ENCODE measurements at regions not wholly inside any gene's neighbourhood (a gene's known extent, or its start where the extent isn't known, plus 50 kb on each side); places are given as distances from the start of the nearest gene placed in this dataset.

DNA sequence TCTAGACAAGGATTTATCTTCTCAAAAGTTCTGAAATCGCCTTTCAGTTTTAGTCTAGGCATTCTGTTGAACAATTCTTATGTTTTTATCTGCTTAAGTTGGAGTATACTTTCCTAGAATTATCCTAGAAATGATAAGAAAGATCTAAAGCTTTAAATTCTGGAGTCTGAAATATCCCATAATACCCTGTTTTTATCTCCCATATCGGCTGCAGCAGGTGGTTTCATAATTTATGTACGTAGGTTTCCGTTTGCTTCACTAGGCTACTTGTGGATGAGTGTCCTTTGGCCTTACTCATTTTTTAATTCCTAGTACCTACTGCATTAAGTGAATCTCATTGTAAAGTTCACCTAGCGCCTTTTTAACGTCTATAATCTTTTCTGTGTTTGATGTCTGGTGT is 58.5 kb upstream of the MGAT5 start:
- no peak overlapping the region for H3K27ac ChIP-seq (ENCODE audit: low read depth, low read length)
- 49 to 75% (median 71%) methylated on average over 6 of the region's 6 CpGs for WGBS, 3 donors

DNA sequence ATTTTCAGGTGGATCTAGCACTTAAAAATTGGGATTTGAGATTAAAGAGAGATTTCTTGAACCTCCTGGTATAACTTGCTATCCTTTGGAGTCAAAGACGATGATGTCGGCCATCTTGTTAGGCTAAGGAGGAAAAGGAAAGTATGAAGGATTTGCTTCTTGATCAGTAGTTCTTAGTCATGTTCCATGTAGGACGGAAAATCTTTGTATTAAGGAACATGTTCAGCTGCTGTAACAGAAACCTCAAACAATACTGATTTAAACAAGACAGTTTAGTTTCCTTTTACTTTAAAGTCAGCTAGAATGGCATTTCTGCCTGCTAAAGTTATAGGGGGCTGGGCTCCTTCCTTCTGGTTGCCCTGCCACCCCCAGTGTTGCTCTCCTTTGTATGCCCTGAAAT is 56.4 kb upstream of the MGAT5 start:
- WGBS, 3 donors = 82 to 96% (median 94%) methylated on average over 3 of the region's 3 CpGs
- H3K27ac ChIP-seq (ENCODE audit: low read depth, low read length) = no peak overlapping the region

DNA sequence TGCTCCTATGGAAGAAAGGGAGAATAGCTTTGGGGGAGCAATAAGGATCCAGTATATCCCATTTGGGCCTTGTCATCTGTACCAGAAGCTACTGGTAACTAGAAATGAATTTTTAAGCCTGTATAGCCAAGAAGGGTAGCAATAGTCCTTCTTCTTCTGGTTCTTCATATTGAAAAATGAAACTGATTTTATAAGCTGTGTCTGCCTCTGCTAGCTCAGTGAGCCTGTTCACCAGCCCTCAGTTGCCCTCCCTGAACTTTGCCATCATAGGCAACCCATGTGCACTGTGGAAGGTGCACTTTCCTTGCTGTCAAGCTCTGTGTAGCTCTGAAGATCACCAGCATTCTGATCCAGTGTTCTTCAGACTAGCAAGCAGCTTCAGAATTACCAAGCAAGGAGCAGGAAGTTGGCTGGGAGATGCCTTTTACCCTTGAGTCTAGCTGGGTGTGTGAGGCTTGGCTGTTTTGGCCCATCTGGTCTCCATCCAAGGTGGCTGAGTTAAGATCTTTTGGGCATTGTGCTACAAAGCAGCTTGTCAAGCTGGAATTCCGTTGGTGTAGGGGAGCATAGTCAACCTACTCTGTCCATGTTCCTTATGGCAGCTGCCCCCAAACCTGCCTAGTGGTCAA is 55.8 kb upstream of the MGAT5 start:
- 41 to 78% (median 74%) methylated on average over 1 of the region's 1 CpG for WGBS, 3 donors
- no peak overlapping the region for H3K27ac ChIP-seq (ENCODE audit: low read depth, low read length)

DNA sequence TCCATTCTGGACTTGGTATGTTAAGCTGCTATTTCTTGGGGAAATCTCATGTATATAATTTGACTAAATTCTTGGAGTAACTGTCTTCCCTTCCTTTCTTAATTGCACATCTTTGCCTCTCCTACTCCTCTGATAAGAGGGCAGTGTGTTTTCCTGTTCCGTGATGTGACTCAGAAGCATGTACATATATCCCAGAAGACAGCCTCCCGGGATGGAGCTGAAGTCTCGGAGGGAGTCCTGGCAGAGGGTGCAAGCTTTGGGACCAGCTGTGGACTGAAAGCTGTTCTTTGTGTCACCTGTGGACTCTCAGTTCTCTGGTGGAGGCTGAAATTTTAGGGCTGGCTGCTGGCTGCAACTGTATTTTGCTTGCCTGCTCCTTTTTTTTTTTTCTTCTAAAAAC is 54.7 kb upstream of the MGAT5 start:
- 75 to 89% (median 83%) methylated on average over 3 of the region's 3 CpGs for WGBS, 3 donors
- H3K27ac ChIP-seq (ENCODE audit: low read depth, low read length) = no peak overlapping the region

DNA sequence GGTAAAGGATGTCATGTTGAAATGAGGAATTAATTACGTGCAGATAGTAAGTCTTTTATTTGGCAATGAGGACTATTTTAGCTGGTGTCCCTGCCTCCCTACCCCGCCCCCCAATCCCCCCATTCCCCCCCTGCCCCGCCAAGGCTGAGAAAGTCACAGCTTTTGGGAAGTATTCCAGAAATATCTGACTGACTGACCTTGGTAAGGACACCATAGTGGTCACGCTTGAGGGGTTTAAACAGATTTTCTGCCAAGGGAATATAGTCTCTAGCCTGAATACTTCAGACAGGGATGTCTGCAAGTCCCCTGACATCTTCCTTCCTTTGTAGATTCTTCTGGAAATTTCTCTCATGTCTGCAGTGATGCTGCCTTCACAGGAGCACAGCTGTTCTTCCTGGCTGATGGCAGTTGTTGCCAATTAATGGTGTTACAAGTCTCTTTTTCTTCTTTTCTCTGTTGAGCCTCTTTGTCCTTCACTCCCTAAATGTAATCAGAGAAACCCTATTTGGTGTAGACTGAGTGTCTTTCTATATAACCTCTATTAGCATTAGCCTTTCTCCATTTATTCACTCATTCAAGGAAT is 53.7 kb upstream of the MGAT5 start:
- no peak overlapping the region for H3K27ac ChIP-seq (ENCODE audit: low read depth, low read length)
- 28 to 85% (median 85%) methylated on average over 4 of the region's 4 CpGs for WGBS, 3 donors

DNA sequence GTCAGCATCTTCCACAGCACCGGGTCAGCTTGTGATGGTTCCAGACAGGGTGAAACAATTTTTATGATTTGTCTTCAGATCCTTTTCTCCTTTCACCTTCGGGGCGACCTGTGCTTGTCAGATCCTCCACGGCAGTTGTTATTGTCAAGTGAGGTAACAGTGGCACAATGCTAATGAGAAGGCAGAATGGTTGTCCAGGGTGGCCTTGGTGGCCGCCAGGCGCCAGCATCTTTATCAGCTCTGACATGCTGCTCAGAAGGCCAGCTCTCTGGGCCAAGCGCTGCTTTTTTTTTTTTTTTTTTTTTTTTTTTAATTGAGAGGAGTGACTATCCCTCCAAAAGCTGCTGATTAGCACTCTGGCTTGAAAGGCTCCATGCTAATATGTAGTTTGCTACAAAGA is 52.3 kb upstream of the MGAT5 start:
- H3K27ac ChIP-seq (ENCODE audit: low read depth, low read length) = no peak overlapping the region
- WGBS, 3 donors = 53 to 95% (median 90%) methylated on average over 7 of the region's 7 CpGs

DNA sequence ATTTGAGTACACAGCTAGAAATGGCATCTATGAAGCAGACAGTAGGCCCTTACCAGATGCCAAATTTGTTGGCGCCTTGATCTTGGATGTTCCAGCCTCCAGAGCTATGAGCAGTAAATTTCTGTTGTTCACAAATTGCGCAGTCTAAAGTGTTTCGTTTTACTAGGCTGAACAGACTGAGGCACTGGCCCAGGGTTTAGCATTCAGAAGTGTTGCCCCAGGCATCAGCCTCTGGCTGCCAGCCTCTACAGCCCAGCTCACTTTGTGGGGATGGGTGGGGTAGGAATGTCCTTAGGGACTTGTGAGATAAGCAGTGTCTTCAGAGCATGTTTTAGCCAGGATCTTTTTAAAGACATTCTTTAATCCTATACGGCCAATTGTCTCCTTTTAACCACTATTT is 51.5 kb upstream of the MGAT5 start:
- 83 to 93% (median 88%) methylated on average over 4 of the region's 4 CpGs for WGBS, 3 donors

DNA sequence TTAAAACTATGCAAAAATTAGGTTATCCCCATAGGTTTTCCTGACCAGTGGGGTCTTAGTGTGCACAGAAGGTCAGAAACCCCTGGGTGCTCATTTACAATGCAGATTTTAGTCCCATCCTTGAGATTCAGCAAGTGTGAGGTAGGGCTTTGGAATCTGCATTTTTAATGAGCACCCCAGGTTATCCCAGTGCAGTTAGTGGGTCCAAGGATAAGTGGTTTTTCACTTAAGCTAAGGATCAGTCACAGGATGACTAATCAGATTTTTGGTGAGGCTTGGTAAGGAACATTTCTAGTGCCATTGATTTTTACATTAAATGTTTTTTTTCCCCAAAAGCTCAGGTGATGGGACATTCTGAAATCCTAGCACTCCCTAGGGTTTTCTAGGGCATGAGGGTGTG is 50.7 kb upstream of the MGAT5 start:
- no peak overlapping the region for H3K27ac ChIP-seq (ENCODE audit: low read depth, low read length)

More for the DNA sequence above, 51.5 kb upstream of the MGAT5 start:
- no peak overlapping the region for H3K27ac ChIP-seq (ENCODE audit: low read depth, low read length)

Measured in adipose tissue (tissue), 3 donors.